Keratinocyte (primary cell): ENCODE measurements at regions not wholly inside any gene's neighbourhood (a gene's known extent, or its start where the extent isn't known, plus 50 kb on each side); places are given as distances from the start of the nearest gene placed in this dataset.
A peak's percentile ranks its signal among the peaks of the same experiment; 100 is the strongest.

ENCODE experiments used
- DNase-seq: peaks from one replicate; pipeline ENCODE4 v3.0.0-alpha.2; 2011; ENCODE audit warnings: low read depth, missing footprints, low spot score
- FAIRE-seq: peaks from 2 replicates; lab custom pipeline; 2011; peaks lifted over from hg19 to GRCh38; lab: Jason Lieb, UNC
- H2AFZ ChIP-seq: 2 replicates; pipeline ENCODE4 v1.6.0; 2012; ENCODE audit warnings: low read length, control low read depth, inconsistent platforms; ENCODE audit not compliant: control insufficient read depth
- H3K27ac ChIP-seq: 2 replicates; pipeline ENCODE4 v1.5.1; 2011; ENCODE audit warnings: low read length; ENCODE audit not compliant: control insufficient read depth, insufficient read depth
- H3K27me3 ChIP-seq: 3 replicates; pipeline ENCODE4 v1.6.0; 2011; ENCODE audit warnings: low read length; ENCODE audit not compliant: control insufficient read depth, insufficient read depth; ENCODE audit errors: extremely low read depth
- H3K36me3 ChIP-seq, 2 experiments: 2 replicates in 1 of 2; 3 replicates in 1 of 2; pipeline ENCODE4 v1.5.1; 2011; ENCODE audit warnings: low read length in 2 of 2, mild to moderate bottlenecking in 1 of 2; ENCODE audit not compliant: control insufficient read depth in 2 of 2, insufficient read depth in 2 of 2; ENCODE audit errors: extremely low read depth in 1 of 2
- H3K4me1 ChIP-seq: 3 replicates; pipeline ENCODE4 v1.5.1; 2011; ENCODE audit warnings: low read length; ENCODE audit not compliant: control insufficient read depth, insufficient read depth; ENCODE audit errors: extremely low read depth
- H3K4me2 ChIP-seq: 3 replicates; pipeline ENCODE4 v1.6.0; 2011; ENCODE audit warnings: low read depth, low read length; ENCODE audit not compliant: control insufficient read depth, insufficient read depth; ENCODE audit errors: extremely low read depth
- H3K4me3 ChIP-seq, 3 experiments: fragments of 200-600 bp in 1 of 3; sonication (generic) in 1 of 3; 2 replicates in 2 of 3; 3 replicates in 1 of 3; pipeline ENCODE4 v1.5.1; 2011 to 2016; ENCODE audit warnings: low read length in 3 of 3, mild to moderate bottlenecking in 3 of 3, control low read depth in 2 of 3, inconsistent platforms in 1 of 3, low read depth in 1 of 3, mixed read lengths in 1 of 3, mixed run types in 1 of 3, moderate library complexity in 1 of 3; ENCODE audit not compliant: control insufficient read depth in 2 of 3, insufficient read depth in 2 of 3; ENCODE audit errors: extremely low read depth in 1 of 3
- H3K79me2 ChIP-seq: 2 replicates; pipeline ENCODE4 v1.6.0; 2012; ENCODE audit warnings: low read length; ENCODE audit not compliant: control insufficient read depth, insufficient read depth
- H3K9ac ChIP-seq: 3 replicates; pipeline ENCODE4 v1.6.0; 2011; ENCODE audit warnings: low read length; ENCODE audit not compliant: control insufficient read depth, insufficient read depth; ENCODE audit errors: extremely low read depth
- H3K9me1 ChIP-seq: 3 replicates; pipeline ENCODE4 v1.6.0; 2011; ENCODE audit warnings: low read length; ENCODE audit not compliant: control insufficient read depth, insufficient read depth; ENCODE audit errors: extremely low read depth
- H3K9me3 ChIP-seq: 2 replicates; pipeline ENCODE4 v1.5.1; 2012; ENCODE audit warnings: low read depth, low read length; ENCODE audit not compliant: control insufficient read depth
- H4K20me1 ChIP-seq: 3 replicates; pipeline ENCODE4 v1.6.0; 2011; ENCODE audit warnings: low read length; ENCODE audit not compliant: control insufficient read depth, insufficient read depth; ENCODE audit errors: extremely low read depth
- EZH2 ChIP-seq: IDR thresholded peaks from one replicate; pipeline ENCODE4 v1.6.1; 2012; ENCODE audit warnings: inconsistent platforms, mild to moderate bottlenecking, low read length, moderate library complexity
- dilution Hi-C: fragments of 300-500 bp; cut with MboI; formaldehyde crosslinking; loops from one replicate; pipeline ENCODE4 v1.7.0; 2020; ENCODE audit warnings: low sequenced_read_pairs; ENCODE audit not compliant: extremely low pct_ligation_motif_present
- TF ChIP-seq, protein P1 (sequence below), 3 experiments: IDR thresholded peaks in 1 of 3; conservative IDR thresholded peaks in 1 of 3; optimal IDR thresholded peaks in 1 of 3; 2 replicates in 2 of 3; 3 replicates in 1 of 3; pipeline versions ENCODE3 to v1.5.1; 2011; ENCODE audit warnings: low read length in 3 of 3, mild to moderate bottlenecking in 3 of 3, moderate library complexity in 2 of 3, control low read depth in 1 of 3, inconsistent platforms in 1 of 3; ENCODE audit not compliant: insufficient read depth in 2 of 3; ENCODE audit errors: extremely low read depth in 1 of 3

GRCh38 chr2:133723133-133723532 lies 154.9 kb upstream of the NCKAP5 start:
- H4K20me1 ChIP-seq = no peaks in the 10 kb centered on the region
- peaks cover 3% of the 10 kb centered on the region for H3K4me1 ChIP-seq
- no peak overlapping the region for H2AFZ ChIP-seq
- no peaks in the 10 kb centered on the region for H3K36me3 ChIP-seq
- FAIRE-seq (no peak), DNase-seq (no peak)
- TF ChIP-seq, protein P1, sequence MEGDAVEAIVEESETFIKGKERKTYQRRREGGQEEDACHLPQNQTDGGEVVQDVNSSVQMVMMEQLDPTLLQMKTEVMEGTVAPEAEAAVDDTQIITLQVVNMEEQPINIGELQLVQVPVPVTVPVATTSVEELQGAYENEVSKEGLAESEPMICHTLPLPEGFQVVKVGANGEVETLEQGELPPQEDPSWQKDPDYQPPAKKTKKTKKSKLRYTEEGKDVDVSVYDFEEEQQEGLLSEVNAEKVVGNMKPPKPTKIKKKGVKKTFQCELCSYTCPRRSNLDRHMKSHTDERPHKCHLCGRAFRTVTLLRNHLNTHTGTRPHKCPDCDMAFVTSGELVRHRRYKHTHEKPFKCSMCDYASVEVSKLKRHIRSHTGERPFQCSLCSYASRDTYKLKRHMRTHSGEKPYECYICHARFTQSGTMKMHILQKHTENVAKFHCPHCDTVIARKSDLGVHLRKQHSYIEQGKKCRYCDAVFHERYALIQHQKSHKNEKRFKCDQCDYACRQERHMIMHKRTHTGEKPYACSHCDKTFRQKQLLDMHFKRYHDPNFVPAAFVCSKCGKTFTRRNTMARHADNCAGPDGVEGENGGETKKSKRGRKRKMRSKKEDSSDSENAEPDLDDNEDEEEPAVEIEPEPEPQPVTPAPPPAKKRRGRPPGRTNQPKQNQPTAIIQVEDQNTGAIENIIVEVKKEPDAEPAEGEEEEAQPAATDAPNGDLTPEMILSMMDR (optimal IDR thresholded peaks at IDR 0.05 in 1 of 3, IDR thresholded peaks at IDR 0.05 in 1 of 3, conservative IDR thresholded peaks at IDR 0.05 in 1 of 3; ENCODE audit: extremely low read depth in 1 of 3, insufficient read depth in 2 of 3, low read length in 3 of 3) = no peak
- no peak for TF ChIP-seq EZH2
- no peak overlapping the region for H3K4me2 ChIP-seq
- H3K9me1 ChIP-seq = no peaks in the 10 kb centered on the region
- no peak overlapping the region for H3K27ac ChIP-seq
- H3K9me3 ChIP-seq = no peaks in the 10 kb centered on the region
- dilution Hi-C loops = no loop called here
- no peak overlapping the region for H3K9ac ChIP-seq
- no peak overlapping the region for H3K4me3 ChIP-seq
- no peaks in the 10 kb centered on the region for H3K79me2 ChIP-seq
- H3K27me3 ChIP-seq = no peaks in the 10 kb centered on the region

DNA sequence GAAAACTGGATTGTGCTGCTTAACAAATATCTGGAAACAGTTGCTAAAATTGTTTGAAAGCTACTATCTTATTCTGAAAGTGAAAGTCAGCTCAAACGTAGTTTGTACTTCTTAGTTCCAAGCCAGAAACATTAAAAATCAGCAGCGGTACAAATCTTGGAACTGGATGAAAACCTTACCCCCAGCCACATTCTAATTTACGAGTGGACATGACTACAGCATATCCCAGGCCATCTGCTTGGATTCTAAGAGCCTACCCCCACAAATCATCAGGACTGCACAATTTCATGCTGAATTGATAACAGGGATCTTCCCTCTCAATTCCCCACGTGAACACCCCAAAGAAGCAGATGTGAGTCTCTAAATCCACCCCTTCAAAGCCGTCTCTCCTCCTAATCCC lies 158.7 kb upstream of the NCKAP5 start:
- Histone ChIP-seq H3K79me2 (no peaks in the 10 kb centered on the region), H3K27ac (no peak overlapping the region), H3K9ac (no peak overlapping the region), H3K9me1 (no peaks in the 10 kb centered on the region), H3K36me3 (no peaks in the 10 kb centered on the region), H3K9me3 (no peaks in the 10 kb centered on the region), H4K20me1 (no peaks in the 10 kb centered on the region), H3K4me1 (no peaks in the 10 kb centered on the region), H2AFZ (peak overlapping the region; percentile 34), H3K4me2 (no peak overlapping the region), H3K27me3 (no peaks in the 10 kb centered on the region), H3K4me3 (no peak overlapping the region)
- TF ChIP-seq, protein P1 (optimal IDR thresholded peaks at IDR 0.05 in 1 of 3, IDR thresholded peaks at IDR 0.05 in 1 of 3, conservative IDR thresholded peaks at IDR 0.05 in 1 of 3; ENCODE audit: extremely low read depth in 1 of 3, insufficient read depth in 2 of 3, low read length in 3 of 3) = no peak
- TF ChIP-seq EZH2 = no peak
- FAIRE-seq = no peak
- dilution Hi-C loops = no loop called here
- no peak for DNase-seq
